ENCODE measurements at regions not wholly inside any gene's neighbourhood (a gene's known extent, or its start where the extent isn't known, plus 50 kb on each side); places are given as distances from the start of the nearest gene placed in this dataset.

GRCh38 chr5:3201941-3202340 is 393.7 kb upstream of the IRX1 start (continued):
- TF ChIP-seq, protein P1, sequence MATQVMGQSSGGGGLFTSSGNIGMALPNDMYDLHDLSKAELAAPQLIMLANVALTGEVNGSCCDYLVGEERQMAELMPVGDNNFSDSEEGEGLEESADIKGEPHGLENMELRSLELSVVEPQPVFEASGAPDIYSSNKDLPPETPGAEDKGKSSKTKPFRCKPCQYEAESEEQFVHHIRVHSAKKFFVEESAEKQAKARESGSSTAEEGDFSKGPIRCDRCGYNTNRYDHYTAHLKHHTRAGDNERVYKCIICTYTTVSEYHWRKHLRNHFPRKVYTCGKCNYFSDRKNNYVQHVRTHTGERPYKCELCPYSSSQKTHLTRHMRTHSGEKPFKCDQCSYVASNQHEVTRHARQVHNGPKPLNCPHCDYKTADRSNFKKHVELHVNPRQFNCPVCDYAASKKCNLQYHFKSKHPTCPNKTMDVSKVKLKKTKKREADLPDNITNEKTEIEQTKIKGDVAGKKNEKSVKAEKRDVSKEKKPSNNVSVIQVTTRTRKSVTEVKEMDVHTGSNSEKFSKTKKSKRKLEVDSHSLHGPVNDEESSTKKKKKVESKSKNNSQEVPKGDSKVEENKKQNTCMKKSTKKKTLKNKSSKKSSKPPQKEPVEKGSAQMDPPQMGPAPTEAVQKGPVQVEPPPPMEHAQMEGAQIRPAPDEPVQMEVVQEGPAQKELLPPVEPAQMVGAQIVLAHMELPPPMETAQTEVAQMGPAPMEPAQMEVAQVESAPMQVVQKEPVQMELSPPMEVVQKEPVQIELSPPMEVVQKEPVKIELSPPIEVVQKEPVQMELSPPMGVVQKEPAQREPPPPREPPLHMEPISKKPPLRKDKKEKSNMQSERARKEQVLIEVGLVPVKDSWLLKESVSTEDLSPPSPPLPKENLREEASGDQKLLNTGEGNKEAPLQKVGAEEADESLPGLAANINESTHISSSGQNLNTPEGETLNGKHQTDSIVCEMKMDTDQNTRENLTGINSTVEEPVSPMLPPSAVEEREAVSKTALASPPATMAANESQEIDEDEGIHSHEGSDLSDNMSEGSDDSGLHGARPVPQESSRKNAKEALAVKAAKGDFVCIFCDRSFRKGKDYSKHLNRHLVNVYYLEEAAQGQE (IDR thresholded peaks at IDR 0.05; ENCODE audit: unreplicated experiment): no peak
- TF ChIP-seq NANOG (IDR thresholded peaks at IDR 0.05; ENCODE audit: borderline replicate concordance) (no peak), CREB1 (CRISPR knock-in tag; IDR thresholded peaks at IDR 0.05; ENCODE audit: low read depth) (no peak), STAT1 (IDR thresholded peaks at IDR 0.05; ENCODE audit: unreplicated experiment) (no peak), JUNB (IDR thresholded peaks at IDR 0.05; ENCODE audit: unreplicated experiment) (no peak)

GRCh38 chr5:3201121-3201520 is 394.5 kb upstream of the IRX1 start:
- peaks cover 25% of the 10 kb centered on the region for H3K27me3 ChIP-seq (ENCODE audit: insufficient read depth)
- TF ChIP-seq POLR2AphosphoS5 (IDR thresholded peaks at IDR 0.05; ENCODE audit: low read depth): no peak
- TF ChIP-seq, protein P1 (IDR thresholded peaks at IDR 0.05; ENCODE audit: unreplicated experiment): no peak
- TF ChIP-seq ZNF114 (CRISPR knock-in tag; IDR thresholded peaks at IDR 0.05): no peak
- TF ChIP-seq, protein P2, sequence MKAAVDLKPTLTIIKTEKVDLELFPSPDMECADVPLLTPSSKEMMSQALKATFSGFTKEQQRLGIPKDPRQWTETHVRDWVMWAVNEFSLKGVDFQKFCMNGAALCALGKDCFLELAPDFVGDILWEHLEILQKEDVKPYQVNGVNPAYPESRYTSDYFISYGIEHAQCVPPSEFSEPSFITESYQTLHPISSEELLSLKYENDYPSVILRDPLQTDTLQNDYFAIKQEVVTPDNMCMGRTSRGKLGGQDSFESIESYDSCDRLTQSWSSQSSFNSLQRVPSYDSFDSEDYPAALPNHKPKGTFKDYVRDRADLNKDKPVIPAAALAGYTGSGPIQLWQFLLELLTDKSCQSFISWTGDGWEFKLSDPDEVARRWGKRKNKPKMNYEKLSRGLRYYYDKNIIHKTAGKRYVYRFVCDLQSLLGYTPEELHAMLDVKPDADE (IDR thresholded peaks at IDR 0.05): no peak
- TF ChIP-seq CREB1 (CRISPR knock-in tag; IDR thresholded peaks at IDR 0.05; ENCODE audit: low read depth): no peak
- TF ChIP-seq ZNF462 (CRISPR knock-in tag; IDR thresholded peaks at IDR 0.05): no peak
- no peak for TF ChIP-seq EZH2phosphoT487 (IDR thresholded peaks at IDR 0.05; ENCODE audit: unreplicated experiment)
- no peak for TF ChIP-seq EZH2 (IDR thresholded peaks at IDR 0.05; ENCODE audit: low read depth, unreplicated experiment)

More at GRCh38 chr5:3201121-3201520, 394.5 kb upstream of the IRX1 start:
- Histone ChIP-seq H3K9me2 (ENCODE audit: insufficient read depth) (no peaks in the 10 kb centered on the region), H4K20me1 (replicated peaks; ENCODE audit: insufficient read depth) (no peaks in the 10 kb centered on the region), H2AFZ (no peak overlapping the region), H3K79me2 (replicated peaks; ENCODE audit: insufficient read depth) (no peaks in the 10 kb centered on the region), H3K4me2 (no peak overlapping the region), H3K36me3 (ENCODE audit: insufficient read depth) (no peaks in the 10 kb centered on the region), H3K27ac (ENCODE audit: low read depth) (no peak overlapping the region), H3F3A (replicated peaks; ENCODE audit: low read depth) (no peaks in the 10 kb centered on the region), H3K4me1 (ENCODE audit: insufficient read depth) (peaks cover 13% of the 10 kb centered on the region), H3K4me3 (no peak overlapping the region)
- Mint-ChIP-seq H3K27ac (no peak overlapping the region), H3K4me3 (no peak overlapping the region), H3K27me3 (ENCODE audit: insufficient read depth, low read depth, poor library complexity) (peaks cover 29% of the 10 kb centered on the region), H3K36me3 (ENCODE audit: low read depth) (peaks cover 11% of the 10 kb centered on the region; the same call in 2 of the 3 replicates), H3K4me1 (peaks cover 16% of the 10 kb centered on the region), H3K9me3 (peaks cover 8% of the 10 kb centered on the region)
- DNase-seq (ENCODE audit: low spot score): no peak
- no peak for ATAC-seq
